ENCODE measurements at regions not wholly inside any gene's neighbourhood (a gene's known extent, or its start where the extent isn't known, plus 50 kb on each side); places are given as distances from the start of the nearest gene placed in this dataset.

DNA sequence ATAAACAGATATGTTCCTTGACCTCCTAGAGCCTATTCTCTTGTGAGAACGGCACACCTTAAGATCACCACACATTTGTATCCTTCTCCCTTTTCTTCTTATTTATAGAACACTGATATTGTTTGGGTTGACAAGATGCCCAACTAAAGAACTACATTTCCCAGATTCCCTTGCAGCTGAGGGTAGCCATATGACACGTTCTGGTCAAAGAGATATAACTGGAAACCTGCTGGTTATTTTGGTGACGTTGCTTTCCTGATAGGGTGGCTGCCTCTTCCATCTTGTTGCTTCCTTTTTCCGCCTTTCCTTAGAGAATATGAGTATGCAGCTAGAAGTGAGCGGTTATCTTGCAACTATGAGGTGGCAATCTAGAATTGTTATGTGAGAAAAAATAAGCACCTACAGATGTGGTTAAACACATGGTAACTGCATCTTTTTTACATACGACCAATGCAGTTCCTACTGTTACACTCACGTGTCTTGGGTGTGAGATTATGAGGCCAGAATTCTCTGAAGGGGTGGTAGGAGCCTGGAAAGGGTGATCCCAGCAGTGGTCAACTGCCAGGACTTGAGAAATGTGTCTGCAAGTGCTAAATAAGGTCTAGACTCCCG, 72.9 kb downstream of the SEC61B start:
- H3K36me3 ChIP-seq = no peaks in the 10 kb centered on the region
- DNase-seq = no peak
- TF ChIP-seq, protein P1, sequence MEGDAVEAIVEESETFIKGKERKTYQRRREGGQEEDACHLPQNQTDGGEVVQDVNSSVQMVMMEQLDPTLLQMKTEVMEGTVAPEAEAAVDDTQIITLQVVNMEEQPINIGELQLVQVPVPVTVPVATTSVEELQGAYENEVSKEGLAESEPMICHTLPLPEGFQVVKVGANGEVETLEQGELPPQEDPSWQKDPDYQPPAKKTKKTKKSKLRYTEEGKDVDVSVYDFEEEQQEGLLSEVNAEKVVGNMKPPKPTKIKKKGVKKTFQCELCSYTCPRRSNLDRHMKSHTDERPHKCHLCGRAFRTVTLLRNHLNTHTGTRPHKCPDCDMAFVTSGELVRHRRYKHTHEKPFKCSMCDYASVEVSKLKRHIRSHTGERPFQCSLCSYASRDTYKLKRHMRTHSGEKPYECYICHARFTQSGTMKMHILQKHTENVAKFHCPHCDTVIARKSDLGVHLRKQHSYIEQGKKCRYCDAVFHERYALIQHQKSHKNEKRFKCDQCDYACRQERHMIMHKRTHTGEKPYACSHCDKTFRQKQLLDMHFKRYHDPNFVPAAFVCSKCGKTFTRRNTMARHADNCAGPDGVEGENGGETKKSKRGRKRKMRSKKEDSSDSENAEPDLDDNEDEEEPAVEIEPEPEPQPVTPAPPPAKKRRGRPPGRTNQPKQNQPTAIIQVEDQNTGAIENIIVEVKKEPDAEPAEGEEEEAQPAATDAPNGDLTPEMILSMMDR (IDR thresholded peaks at IDR 0.05) = no peak
- no peak for TF ChIP-seq EP300 (IDR thresholded peaks at IDR 0.05)
- TF ChIP-seq POLR2A (IDR thresholded peaks at IDR 0.05) = no peak
- H3K9me3 ChIP-seq = no peaks in the 10 kb centered on the region
- intact Hi-C loops (cut with DNase I) = no loop called here
- H3K27me3 ChIP-seq = no peaks in the 10 kb centered on the region
- H3K4me3 ChIP-seq = no peak overlapping the region
- no peaks in the 10 kb centered on the region for H3K4me1 ChIP-seq (ENCODE audit: insufficient read depth)
- WGBS, 3 donors = 48 to 55% (median 49%) methylated on average over 8 of the region's 8 CpGs
- H3K27ac ChIP-seq = no peak overlapping the region

DNA sequence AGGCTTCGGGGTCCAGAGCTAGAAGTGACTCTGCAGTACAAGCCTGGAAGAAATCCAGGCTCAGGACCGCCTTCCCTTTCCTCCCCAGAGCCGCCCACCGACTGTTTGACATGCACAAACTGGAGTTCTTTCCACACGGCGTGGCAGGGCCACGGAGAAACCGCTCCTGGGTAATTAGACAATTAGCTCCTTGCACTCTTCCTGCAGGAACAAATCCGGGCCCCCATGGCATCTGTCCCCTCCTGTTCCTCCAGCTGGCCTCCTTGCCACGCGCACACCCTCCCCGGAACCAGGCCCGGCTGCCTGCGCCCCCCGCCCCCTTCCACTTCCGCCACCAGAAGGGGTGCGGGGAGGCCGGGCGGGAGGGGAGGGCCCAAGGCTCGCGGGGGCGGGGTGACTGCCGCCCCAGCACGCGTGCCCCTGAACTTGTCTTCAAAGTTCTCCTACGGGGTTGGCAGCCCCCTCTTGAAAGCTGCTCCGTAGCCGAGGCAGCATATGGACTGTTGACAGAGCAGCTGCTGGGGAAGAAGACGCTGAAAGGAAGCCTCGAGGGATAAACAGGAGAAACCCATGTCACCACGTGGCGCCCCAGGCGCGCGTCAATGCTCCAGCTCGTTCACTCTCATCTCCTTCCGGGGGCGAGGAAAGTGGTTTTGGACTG, 74.3 kb downstream of the SEC61B start:
- WGBS, 3 donors = 18 to 36% (median 25%) methylated on average over 27 to 38 of the region's 38 CpGs
- Histone ChIP-seq H3K36me3 (no peaks in the 10 kb centered on the region), H3K9me3 (no peaks in the 10 kb centered on the region), H3K27ac (no peak overlapping the region), H3K4me1 (ENCODE audit: insufficient read depth) (no peaks in the 10 kb centered on the region), H3K4me3 (peak overlapping the region; percentile 2), H3K27me3 (no peaks in the 10 kb centered on the region)
- TF ChIP-seq EP300 (IDR thresholded peaks at IDR 0.05) (no peak), POLR2A (IDR thresholded peaks at IDR 0.05) (no peak)
- TF ChIP-seq, protein P1 (IDR thresholded peaks at IDR 0.05) = no peak
- intact Hi-C loops (cut with DNase I) = no loop called here
- peak; percentile 22 to 60 (median 34) for DNase-seq

DNA sequence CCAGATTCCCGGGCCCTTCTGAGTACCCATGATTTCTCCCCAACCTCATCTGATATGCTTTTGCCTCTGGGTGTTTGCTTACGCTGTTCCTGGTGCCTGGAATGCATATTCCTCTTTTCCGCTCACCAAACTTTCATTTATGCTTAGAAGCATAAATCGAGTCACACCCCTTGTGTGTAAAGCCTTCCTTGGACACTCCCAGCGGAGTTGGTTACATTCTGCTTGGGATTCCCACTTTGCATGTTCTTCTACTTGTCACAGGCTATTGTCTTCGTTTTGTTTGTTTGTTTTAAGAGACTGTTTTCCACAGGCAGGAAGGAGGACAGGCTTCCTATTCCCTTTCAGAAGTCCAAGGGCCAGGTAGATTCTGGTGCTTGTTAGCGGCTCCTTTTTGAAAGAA, 76.5 kb downstream of the SEC61B start:
- no peaks in the 10 kb centered on the region for H3K9me3 ChIP-seq
- intact Hi-C loops (cut with DNase I) = no loop called here
- TF ChIP-seq EP300 (IDR thresholded peaks at IDR 0.05) = no peak
- TF ChIP-seq POLR2A (IDR thresholded peaks at IDR 0.05) = no peak
- TF ChIP-seq, protein P1 (IDR thresholded peaks at IDR 0.05) = no peak
- H3K27me3 ChIP-seq = no peaks in the 10 kb centered on the region
- DNase-seq = no peak
- WGBS, 3 donors = 74 to 86% (median 77%) methylated on average over 7 of the region's 7 CpGs
- H3K4me1 ChIP-seq (ENCODE audit: insufficient read depth) = no peaks in the 10 kb centered on the region
- H3K36me3 ChIP-seq = no peaks in the 10 kb centered on the region
- no peak overlapping the region for H3K27ac ChIP-seq
- H3K4me3 ChIP-seq = no peak overlapping the region

DNA sequence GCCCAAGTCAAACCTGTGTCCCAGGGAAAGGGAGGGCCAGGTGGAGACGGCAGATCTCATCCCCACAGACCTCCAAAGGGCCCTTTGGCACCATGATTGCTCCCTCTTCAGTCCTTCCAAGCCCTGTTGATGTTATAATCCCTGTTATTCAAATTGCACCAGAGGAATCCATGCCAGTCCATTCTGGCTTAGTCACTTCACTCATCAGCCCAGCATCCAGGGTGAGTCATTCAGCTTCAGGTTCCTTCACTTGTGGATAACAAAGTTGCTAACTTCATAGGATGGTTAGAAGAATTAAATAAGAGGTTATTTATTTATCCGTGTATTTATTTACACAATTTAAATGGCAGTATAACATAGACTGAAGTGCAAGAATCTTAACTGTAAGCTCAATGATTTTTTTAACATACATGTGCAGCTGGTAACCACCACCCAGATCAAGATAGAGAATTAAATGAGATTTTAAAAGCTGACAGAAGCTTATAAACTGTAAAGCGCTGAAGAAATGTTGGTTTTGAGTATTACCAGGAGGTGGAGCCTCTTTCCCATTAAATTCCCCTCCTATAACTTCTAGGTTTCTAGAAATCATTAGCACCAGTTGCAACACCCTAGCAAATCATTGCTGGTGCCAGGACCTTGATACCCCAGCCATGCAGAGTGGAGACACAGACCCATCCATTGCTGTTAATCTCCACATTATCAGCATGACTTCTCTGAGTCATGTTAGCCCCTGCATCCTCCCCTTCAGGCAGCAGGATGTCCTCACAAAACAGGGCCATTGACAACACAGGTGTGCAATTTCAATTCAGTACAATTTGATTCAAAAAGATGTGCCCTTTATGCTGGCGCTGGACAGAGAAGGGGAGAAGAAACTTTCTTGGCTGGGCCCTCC, 77.4 kb downstream of the SEC61B start:
- Histone ChIP-seq H3K4me3 (no peak overlapping the region), H3K9me3 (no peaks in the 10 kb centered on the region), H3K4me1 (ENCODE audit: insufficient read depth) (no peaks in the 10 kb centered on the region), H3K27ac (no peak overlapping the region), H3K27me3 (no peaks in the 10 kb centered on the region), H3K36me3 (no peaks in the 10 kb centered on the region)
- 62 to 73% (median 68%) methylated on average over 4 of the region's 4 CpGs for WGBS, 3 donors
- intact Hi-C loops (cut with DNase I) = no loop called here
- no peak for TF ChIP-seq EP300 (IDR thresholded peaks at IDR 0.05)
- no peak for TF ChIP-seq POLR2A (IDR thresholded peaks at IDR 0.05)
- TF ChIP-seq, protein P1 (IDR thresholded peaks at IDR 0.05) = no peak
- DNase-seq = no peak
